IMR-90 (cell line): ENCODE measurements at regions not wholly inside any gene's neighbourhood (a gene's known extent, or its start where the extent isn't known, plus 50 kb on each side); places are given as distances from the start of the nearest gene placed in this dataset.
"Not testable (repeated sequence)": the region's sequence is repeated elsewhere in the genome, so short reads cannot be mapped to it uniquely, and the experiment has no call there.

Experiments used
- ATAC-seq: fragments of 200-7000 bp; cut with Tn5 transposase; 2 replicates; pipeline ENCODE4 v1.9.1; 2020; ENCODE audit warnings: low read depth, mild to moderate bottlenecking, moderate library complexity
- BruUV-seq: library from RNA; stranded (reverse); fragments of 400-500 nt; replicated peaks from 2 replicates; lab custom pipeline; 2021; lab: Mats Ljungman, UMichigan
- CTCF ChIA-PET: fragments of 300-600 bp; formaldehyde crosslinking; extraction: SDS; loops from one replicate; lab custom pipeline; 2021; ENCODE audit warnings: antibody characterized with exemption; lab: Yijun Ruan, JAX
- POLR2A ChIA-PET: fragments of 300-600 bp; sonication (Branson Sonifier 250); formaldehyde crosslinking; loops from one replicate; lab custom pipeline; 2022; ENCODE audit warnings: antibody characterized with exemption; ENCODE audit not compliant: unreplicated experiment; lab: Charles Lee
- DNase-seq: peaks from one replicate; pipeline ENCODE4 v3.0.0; 2013
- H2AFZ ChIP-seq: replicated peaks from 2 replicates; pipeline ENCODE3; 2013; ENCODE audit warnings: low read length, mild to moderate bottlenecking; ENCODE audit not compliant: poor library complexity
- H2AK5ac ChIP-seq: 2 replicates; pipeline ENCODE4 v1.6.1; 2013; ENCODE audit warnings: low read depth, low read length, inconsistent platforms
- H2AK9ac ChIP-seq: replicated peaks from 2 replicates; pipeline ENCODE3; 2013; ENCODE audit warnings: mild to moderate bottlenecking, low read depth, low read length, moderate library complexity; ENCODE audit not compliant: poor library complexity
- H2BK120ac ChIP-seq: 2 replicates; pipeline ENCODE4 v1.6.1; 2013; ENCODE audit warnings: low read depth, low read length, inconsistent platforms
- H2BK15ac ChIP-seq: 3 replicates; pipeline ENCODE4 v1.6.1; 2013; ENCODE audit warnings: low read depth, low read length, inconsistent platforms
- H2BK20ac ChIP-seq: 2 replicates; pipeline ENCODE4 v1.6.1; 2013; ENCODE audit warnings: low read depth, mild to moderate bottlenecking, inconsistent platforms, low read length, moderate library complexity
- H2BK5ac ChIP-seq: 2 replicates; pipeline ENCODE4 v1.6.1; 2013; ENCODE audit warnings: mild to moderate bottlenecking, low read depth, low read length, inconsistent platforms; ENCODE audit not compliant: poor library complexity, severe bottlenecking
- H3K14ac ChIP-seq: replicated peaks from 2 replicates; pipeline ENCODE4 v1.6.1; 2013; ENCODE audit warnings: low read depth, low read length, inconsistent platforms
- H3K18ac ChIP-seq: 2 replicates; pipeline ENCODE4 v1.6.1; 2013; ENCODE audit warnings: low read depth, low read length, control low read depth
- H3K23ac ChIP-seq: 2 replicates; pipeline ENCODE4 v1.6.1; 2013; ENCODE audit warnings: low read depth, low read length, inconsistent platforms
- H3K27ac ChIP-seq: 2 replicates; pipeline ENCODE4 v1.5.1; 2013; ENCODE audit warnings: mild to moderate bottlenecking, control low read depth, low read length; ENCODE audit not compliant: insufficient read depth
- H3K27me3 ChIP-seq: 2 replicates; pipeline ENCODE4 v1.6.1; 2013; ENCODE audit warnings: low read length; ENCODE audit not compliant: control insufficient read depth, insufficient read depth
- H3K36me3 ChIP-seq: 2 replicates; pipeline ENCODE4 v1.6.1; 2013; ENCODE audit warnings: low read length, mixed read lengths; ENCODE audit not compliant: control insufficient read depth, insufficient read depth
- H3K4ac ChIP-seq: 2 replicates; pipeline ENCODE4 v1.6.1; 2013; ENCODE audit warnings: low read depth, low read length, inconsistent platforms
- H3K4me1 ChIP-seq: 2 replicates; pipeline ENCODE4 v1.6.1; 2013; ENCODE audit warnings: low read length, mixed read lengths; ENCODE audit not compliant: control insufficient read depth, insufficient read depth
- H3K4me2 ChIP-seq: 2 replicates; pipeline ENCODE4 v1.6.1; 2013; ENCODE audit warnings: low read depth, mild to moderate bottlenecking, control low read depth, low read length, moderate library complexity
- H3K4me3 ChIP-seq: 2 replicates; pipeline ENCODE4 v1.5.1; 2013; ENCODE audit warnings: low read depth, mild to moderate bottlenecking, control low read depth, low read length, moderate library complexity; ENCODE audit not compliant: insufficient read depth
- H3K56ac ChIP-seq: 2 replicates; pipeline ENCODE4 v1.6.1; 2013; ENCODE audit warnings: low read length, inconsistent platforms; ENCODE audit not compliant: insufficient read depth; ENCODE audit errors: extremely low read depth
- H3K79me1 ChIP-seq, 2 experiments: 2 replicates each; pipeline ENCODE4 v1.6.1; 2013; ENCODE audit warnings: low read length in 2 of 2, inconsistent platforms in 1 of 2, low read depth in 1 of 2
- H3K9ac ChIP-seq: 2 replicates; pipeline ENCODE4 v1.6.1; 2013; ENCODE audit warnings: low read depth, low read length, control low read depth
- H3K9me1 ChIP-seq: 2 replicates; pipeline ENCODE4 v1.6.1; 2013; ENCODE audit warnings: low read length, inconsistent platforms; ENCODE audit not compliant: insufficient read depth
- H3K9me3 ChIP-seq: 2 replicates; pipeline ENCODE4 v1.6.1; 2013; ENCODE audit warnings: low read length; ENCODE audit not compliant: control insufficient read depth, insufficient read depth
- H4K20me1 ChIP-seq: 2 replicates; pipeline ENCODE4 v1.6.1; 2013; ENCODE audit warnings: low read length, inconsistent platforms; ENCODE audit not compliant: insufficient read depth
- H4K5ac ChIP-seq: 2 replicates; pipeline ENCODE4 v1.6.1; 2013; ENCODE audit warnings: mild to moderate bottlenecking, low read depth, low read length, control low read depth
- H4K8ac ChIP-seq, 2 experiments: 2 replicates each; pipeline ENCODE4 v1.6.1; 2013; ENCODE audit warnings: low read depth in 2 of 2, low read length in 2 of 2, control low read depth in 1 of 2, inconsistent platforms in 1 of 2
- H4K91ac ChIP-seq: 2 replicates; pipeline ENCODE4 v1.6.1; 2013; ENCODE audit warnings: low read depth, low read length, inconsistent platforms; ENCODE audit not compliant: insufficient read depth
- BHLHE40 ChIP-seq: fragments of 150-350 bp; IDR thresholded peaks from 2 replicates; pipeline ENCODE4 v1.6.1; 2016; ENCODE audit warnings: mild to moderate bottlenecking, low read depth, low read length
- CEBPB ChIP-seq: IDR thresholded peaks from 2 replicates; pipeline ENCODE4 v1.6.1; 2012; ENCODE audit warnings: low read depth, low read length, improper control_type of control experiment
- ELK1 ChIP-seq: fragments of 150-350 bp; IDR thresholded peaks from 2 replicates; pipeline ENCODE4 v1.6.1; 2016; ENCODE audit warnings: low read depth, mild to moderate bottlenecking, low read length, moderate library complexity, borderline replicate concordance
- FOS ChIP-seq: fragments of 150-350 bp; IDR thresholded peaks from 2 replicates; pipeline ENCODE4 v1.6.1; 2016; ENCODE audit warnings: low read depth, low read length
- MAZ ChIP-seq: IDR thresholded peaks from 2 replicates; pipeline ENCODE4 v1.6.1; 2012; ENCODE audit warnings: low read depth, mild to moderate bottlenecking, low read length, improper control_type of control experiment, moderate library complexity, borderline replicate concordance
- MXI1 ChIP-seq: IDR thresholded peaks from 2 replicates; pipeline ENCODE4 v1.6.1; 2012; ENCODE audit warnings: low read depth, mild to moderate bottlenecking, low read length, moderate library complexity, borderline replicate concordance
- NFE2L2 ChIP-seq: fragments of 150-350 bp; IDR thresholded peaks from 2 replicates; pipeline ENCODE4 v1.6.1; 2016; ENCODE audit warnings: low read depth, mild to moderate bottlenecking, low read length
- RAD21 ChIP-seq: IDR thresholded peaks from 2 replicates; pipeline ENCODE4 v1.6.1; 2012; ENCODE audit warnings: low read length, improper control_type of control experiment
- RCOR1 ChIP-seq: IDR thresholded peaks from 2 replicates; pipeline ENCODE4 v1.6.1; 2012; ENCODE audit warnings: mild to moderate bottlenecking, low read length, improper control_type of control experiment; ENCODE audit not compliant: insufficient replicate concordance
- RFX5 ChIP-seq: IDR thresholded peaks from 2 replicates; pipeline ENCODE4 v1.8.0; 2012; ENCODE audit warnings: low read depth, mild to moderate bottlenecking, low read length, moderate library complexity
- SMC3 ChIP-seq: fragments of 150-350 bp; IDR thresholded peaks from 2 replicates; pipeline ENCODE4 v1.6.1; 2016; ENCODE audit warnings: low read depth, mild to moderate bottlenecking, antibody characterized with exemption, low read length, moderate library complexity
- WGBS, 2 experiments: methylation state at CpG; one replicate each; pipeline versions ENCODE4 v1.1.5 to v1.1.7; 2013; ENCODE audit warnings: missing lambda C conversion rate in 2 of 2; ENCODE audit not compliant: insufficient read length in 1 of 2; ENCODE audit errors: extremely low coverage in 2 of 2; 5-methylcytosine and 5-hydroxymethylcytosine counted together
- dilution Hi-C: fragments of 300-500 bp; cut with HindIII; formaldehyde crosslinking; loops from one replicate; pipeline ENCODE4 v1.14.3; 2018; ENCODE audit warnings: low sequenced_read_pairs; ENCODE audit not compliant: unreplicated experiment
- in situ Hi-C: fragments of 300-500 bp; cut with MboI; formaldehyde crosslinking; loops from 3 replicates; pipeline ENCODE4 v1.14.3; 2019; ENCODE audit warnings: low sequenced_read_pairs, inconsistent platforms, mixed read lengths
- intact Hi-C: fragments of 100-400 bp; cut with micrococcal nuclease; formaldehyde crosslinking; loops from 2 replicates; pipeline ENCODE4 v1.10.0; 2022

DNA sequence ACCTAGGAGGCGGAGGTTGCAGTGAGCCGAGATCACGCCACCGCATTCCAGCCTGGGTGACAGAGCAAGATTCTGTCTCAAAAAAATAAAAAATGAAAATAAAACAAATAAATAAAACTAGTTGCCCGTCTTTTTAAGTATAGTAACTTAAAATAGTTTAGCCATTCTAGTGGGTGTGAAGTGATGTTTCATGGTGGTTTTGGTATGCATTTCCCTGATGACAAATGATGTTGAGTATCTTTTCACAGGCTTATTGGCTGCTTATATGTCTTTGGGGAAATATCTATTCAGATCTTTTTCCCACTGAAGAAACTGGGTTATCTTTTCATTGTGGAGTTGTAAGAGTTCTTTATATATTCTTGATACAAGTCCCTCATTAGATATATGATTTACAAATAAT, 102.4 kb upstream of the METAP2 start:
- Histone ChIP-seq H2BK20ac (no peak overlapping the region), H2BK5ac (no peak overlapping the region), H3K14ac (no peak overlapping the region), H3K4me1 (no peaks in the 10 kb centered on the region), H2BK120ac (no peak overlapping the region), H3K18ac (no peak overlapping the region), H4K8ac (no peak overlapping the region), H3K23ac (no peak overlapping the region), H2AK5ac (no peak overlapping the region), H2AK9ac (no peak overlapping the region), H3K56ac (no peak overlapping the region), H3K9ac (no peak overlapping the region), H3K4me2 (no peak overlapping the region), H3K9me1 (no peaks in the 10 kb centered on the region), H3K79me1 (no peaks in the 10 kb centered on the region), H4K20me1 (no peaks in the 10 kb centered on the region), H2BK15ac (no peak overlapping the region), H4K91ac (no peak overlapping the region), H3K9me3 (no peaks in the 10 kb centered on the region), H3K36me3 (no peaks in the 10 kb centered on the region), H2AFZ (no peak overlapping the region), H3K4me3 (no peak overlapping the region), H3K27me3 (no peaks in the 10 kb centered on the region; the same call in 1 of the 2 replicates), H3K27ac (no peak overlapping the region), H3K4ac (no peak overlapping the region), H4K5ac (no peak overlapping the region)
- in situ Hi-C loops, result no loop called here
- intact Hi-C loops, result no loop called here
- ChIA-PET CTCF (no interaction called here), POLR2A (no interaction called here)
- no TSS peak for BruUV-seq
- DNase-seq (no peak), ATAC-seq (no peak)
- no CpG with 5 or more reads among the region's 5 CpGs for WGBS, 2 experiments
- dilution Hi-C loops, result no loop called here
- TF ChIP-seq FOS, result no peak
- TF ChIP-seq RAD21, result no peak
- TF ChIP-seq MXI1, result no peak
- no peak for TF ChIP-seq MAZ
- no peak for TF ChIP-seq ELK1
- no peak for TF ChIP-seq RCOR1
- no peak for TF ChIP-seq RFX5
- TF ChIP-seq CEBPB, result no peak
- TF ChIP-seq NFE2L2, result no peak
- TF ChIP-seq SMC3, result no peak
- TF ChIP-seq BHLHE40, result no peak

GRCh38 chr12:95379481-95379880, 94.5 kb upstream of the METAP2 start:
- BruUV-seq, H3K23ac ChIP-seq, H2AFZ ChIP-seq, H3K9me1 ChIP-seq, H3K4me3 ChIP-seq, H4K91ac ChIP-seq, dilution Hi-C loops, H2BK15ac ChIP-seq, H3K56ac ChIP-seq, H3K9ac ChIP-seq, in situ Hi-C loops, H3K4me1 ChIP-seq, H3K4ac ChIP-seq, H3K36me3 ChIP-seq, H2BK5ac ChIP-seq, CTCF ChIA-PET, H2AK5ac ChIP-seq, POLR2A ChIA-PET, intact Hi-C loops, H3K9me3 ChIP-seq, H3K4me2 ChIP-seq, H2BK20ac ChIP-seq, H4K20me1 ChIP-seq, DNase-seq, H3K79me1 ChIP-seq, H2AK9ac ChIP-seq, H3K27ac ChIP-seq, H2BK120ac ChIP-seq, H3K18ac ChIP-seq, H3K14ac ChIP-seq, H4K5ac ChIP-seq, ATAC-seq, H3K27me3 ChIP-seq, H4K8ac ChIP-seq: not testable (repeated sequence)
- no CpG with 5 or more reads among the region's 23 CpGs for WGBS, 2 experiments
